Activated CD4-positive, alpha-beta T cell treated with anti-CD3 and anti-CD28 coated beads, Interleukin-2, amount 50 U/mL, for 24 hours (primary cell): ENCODE measurements at regions not wholly inside any gene's neighbourhood (a gene's known extent, or its start where the extent isn't known, plus 50 kb on each side); places are given as distances from the start of the nearest gene placed in this dataset.
A peak's percentile ranks its signal among the peaks of the same experiment; 100 is the strongest.

Experiments used
- DNase-seq, 2 donors: peaks; one replicate each; pipeline ENCODE4 v3.0.0-alpha.2; 2020; ENCODE audit warnings: low read depth in 1 of 2, low spot score in 1 of 2

DNA sequence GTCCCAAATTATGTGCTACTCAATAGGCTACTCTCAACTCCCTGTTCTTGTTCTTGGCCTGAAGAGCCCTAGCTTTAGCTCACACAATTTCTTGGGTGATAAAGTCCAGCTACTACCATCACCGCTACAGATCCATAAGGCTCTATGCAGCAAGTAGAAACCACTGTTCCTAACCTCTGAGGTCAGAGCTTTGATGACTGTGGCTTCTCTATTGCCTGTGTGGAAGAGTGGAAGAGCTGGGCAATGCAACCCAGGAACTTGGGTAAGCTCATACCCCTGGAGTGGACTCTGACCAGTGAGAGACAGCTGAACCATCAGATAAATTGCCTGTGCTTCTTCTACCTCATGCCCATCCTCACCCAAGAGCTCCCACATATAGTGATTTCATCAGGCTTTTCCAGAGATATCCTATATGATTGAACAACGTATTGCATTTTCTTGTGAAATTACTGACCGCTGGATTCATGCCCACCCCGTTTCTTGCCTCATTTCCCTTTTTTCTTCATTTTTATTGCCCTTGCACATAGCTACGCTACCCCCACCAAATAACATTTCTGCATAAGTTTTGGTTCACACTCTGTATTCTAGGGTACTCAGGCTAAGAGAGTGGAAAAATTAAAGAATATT is 172.3 kb upstream of the MBNL1 start:
- DNase-seq = no peak

DNA sequence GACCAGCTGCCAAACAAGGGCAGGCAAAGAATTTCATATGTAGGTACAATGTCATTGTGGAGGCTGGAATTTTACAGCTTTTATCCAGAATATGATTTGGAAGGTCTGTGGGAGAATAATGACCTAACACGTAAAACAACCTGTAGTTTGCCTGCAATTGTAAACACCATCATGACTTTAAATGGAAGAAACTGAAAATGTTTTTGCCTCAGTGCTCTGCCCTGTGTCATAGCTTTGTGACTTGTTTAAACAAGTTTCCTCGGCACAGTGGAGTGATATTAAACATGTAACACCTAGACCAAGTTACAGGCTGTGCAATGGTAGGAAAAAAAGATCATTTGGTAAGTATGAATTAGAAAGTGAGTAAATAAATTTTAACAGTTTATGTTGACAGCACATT is 171.6 kb upstream of the MBNL1 start:
- DNase-seq = no peak

GRCh38 chr3:152097770-152098169 is 171.0 kb upstream of the MBNL1 start:
- DNase-seq = no peak

DNA sequence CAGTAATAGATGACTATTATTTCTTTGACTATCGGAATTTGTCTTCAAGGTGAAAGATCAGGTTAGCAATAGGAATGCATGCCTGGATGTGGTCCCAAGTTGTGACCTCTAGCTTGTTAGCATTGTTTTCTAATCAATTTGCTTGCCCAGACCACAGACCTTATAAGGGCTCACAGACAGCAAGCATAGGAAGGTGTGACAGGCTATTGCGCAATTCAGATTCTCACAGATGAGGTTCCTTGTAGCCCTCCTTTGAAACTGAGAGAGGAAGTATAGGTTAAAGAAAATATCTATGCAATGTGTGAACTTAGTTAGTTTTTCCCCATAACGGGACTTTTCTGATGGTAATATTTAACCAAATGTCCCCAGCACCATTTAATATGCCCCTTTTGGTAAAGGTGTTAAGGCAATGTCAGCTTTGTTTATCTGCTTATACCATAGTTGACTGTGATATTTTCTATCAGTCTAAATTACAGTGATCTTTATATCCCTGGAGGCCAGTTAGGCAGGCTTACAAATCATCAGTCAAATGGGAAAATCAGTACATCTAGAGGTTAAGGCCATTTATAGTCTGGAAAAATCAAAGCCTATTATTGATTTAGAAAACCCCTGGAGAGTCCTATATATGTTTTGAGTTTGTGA is 168.1 kb upstream of the MBNL1 start:
- DNase-seq = no peak

DNA sequence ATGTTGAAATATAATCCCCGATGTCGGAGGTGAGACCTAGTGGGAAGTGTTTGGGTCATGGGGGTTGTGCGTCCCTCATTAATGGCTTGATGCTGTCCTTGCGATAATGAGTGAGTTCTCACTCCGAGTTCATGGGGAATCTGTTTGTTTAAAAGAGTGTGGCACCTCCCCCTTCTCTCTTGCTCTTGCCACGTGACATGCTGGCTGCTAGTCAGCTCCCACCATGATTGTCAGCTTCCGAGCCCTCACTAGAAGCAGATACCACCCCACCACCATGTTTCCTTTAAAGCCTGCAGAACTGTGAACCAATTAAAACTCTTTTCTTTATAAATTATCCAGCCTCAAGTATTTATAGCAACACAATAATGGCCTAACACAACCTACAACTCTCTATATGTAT is 166.3 kb upstream of the MBNL1 start:
- no peak for DNase-seq

DNA sequence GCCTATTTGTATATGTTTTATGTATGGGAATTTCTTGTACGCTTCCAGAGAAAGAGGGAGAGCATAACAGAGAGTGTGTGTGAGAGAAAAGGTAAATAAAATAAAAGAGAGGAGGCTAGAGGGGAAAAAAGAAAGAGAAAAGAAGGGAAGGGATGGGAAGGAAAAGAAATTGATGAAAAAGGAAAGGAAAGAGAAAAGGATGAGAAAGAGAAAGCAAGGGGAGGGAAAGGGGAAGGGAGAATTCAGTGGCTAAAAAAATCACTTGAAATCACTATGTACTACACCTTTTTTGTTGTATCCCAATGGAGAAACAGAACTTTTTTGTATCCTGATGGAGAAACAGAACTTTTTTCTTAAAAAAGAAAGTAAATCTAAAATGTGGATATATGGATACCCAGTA is 165.5 kb upstream of the MBNL1 start:
- DNase-seq = no peak

DNA sequence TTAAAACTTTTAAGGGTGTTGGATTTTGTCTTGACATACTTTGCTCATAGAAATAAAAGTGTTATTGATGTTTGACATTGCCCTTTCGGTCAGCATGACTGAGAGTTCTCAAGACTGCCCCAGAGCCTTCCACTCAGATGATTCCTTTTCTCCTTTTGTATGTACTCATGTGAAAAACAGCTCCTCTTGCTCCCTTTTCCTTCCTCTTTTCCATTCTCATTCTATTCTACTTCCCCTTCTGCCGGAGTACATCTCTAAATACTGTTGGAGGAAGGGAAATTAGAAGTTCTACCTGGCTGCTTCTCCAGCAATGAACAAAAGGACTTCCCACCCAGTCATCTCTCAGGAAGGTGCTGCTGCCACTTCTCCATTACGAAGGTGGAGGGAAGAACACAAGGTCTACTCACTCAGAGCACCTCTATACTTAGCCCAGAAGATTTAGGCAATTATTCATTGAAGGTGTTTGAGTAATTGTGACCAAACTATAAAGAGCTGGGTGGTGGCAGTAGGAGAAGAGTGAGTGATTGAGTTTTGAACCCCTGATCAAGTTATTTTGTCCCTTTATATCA is 163.8 kb upstream of the MBNL1 start:
- no peak for DNase-seq

DNA sequence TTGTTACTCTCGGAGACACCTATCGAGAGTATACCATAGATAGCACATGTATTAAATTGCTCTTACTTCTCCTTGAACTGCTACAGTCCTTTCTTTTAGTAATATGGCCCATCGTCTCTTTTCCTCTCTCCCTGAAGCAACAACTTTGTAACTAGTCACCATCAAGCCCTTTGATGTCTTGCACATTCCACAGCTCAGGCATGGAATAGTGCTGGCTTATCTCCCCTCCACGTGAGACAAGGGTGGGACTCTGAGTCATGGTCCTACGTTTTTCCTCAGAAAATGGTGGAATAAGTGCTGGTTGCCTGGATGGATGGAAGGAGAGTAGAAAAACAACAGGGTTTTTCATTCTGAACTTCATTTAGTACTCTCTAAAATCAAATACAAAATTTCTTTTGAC is 163.3 kb upstream of the MBNL1 start:
- no peak for DNase-seq

GRCh38 chr3:152109038-152109437 is 159.7 kb upstream of the MBNL1 start:
- no peak for DNase-seq

GRCh38 chr3:152113413-152113812 is 155.3 kb upstream of the MBNL1 start:
- no peak for DNase-seq

DNA sequence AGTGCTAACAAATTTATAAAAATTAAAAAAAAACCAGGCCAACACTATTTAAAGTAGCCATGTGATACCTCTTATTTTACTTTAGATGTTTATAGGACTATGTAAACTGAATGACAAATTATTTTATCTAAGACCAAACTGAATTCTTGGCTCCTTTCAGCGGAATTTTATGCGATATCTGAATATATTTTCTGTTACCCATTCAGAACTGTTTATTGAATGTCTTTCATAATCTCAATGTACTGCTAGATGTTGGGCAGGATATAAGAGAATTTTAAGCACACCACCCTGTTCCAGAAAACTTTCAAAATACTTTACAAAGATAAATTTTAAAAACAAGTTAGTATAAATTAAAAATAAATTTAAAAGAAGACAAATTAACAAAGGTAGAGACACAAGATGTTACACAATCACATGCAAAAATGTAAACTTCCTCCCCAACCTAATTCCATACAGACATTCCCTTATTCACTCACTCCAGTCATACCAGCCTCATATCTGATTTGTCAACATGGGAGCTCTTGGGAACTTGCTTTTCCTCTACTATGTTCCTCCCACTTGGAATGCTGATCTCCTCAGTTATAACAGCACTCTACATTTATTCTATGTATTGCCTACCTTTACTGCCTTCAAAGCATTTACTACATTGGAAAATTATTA is 154.6 kb upstream of the MBNL1 start:
- no peak for DNase-seq

GRCh38 chr3:152120601-152121269 is 148.0 kb upstream of the MBNL1 start:
- DNase-seq = no peak

GRCh38 chr3:152121270-152121636 is 147.5 kb upstream of the MBNL1 start:
- DNase-seq = no peak

GRCh38 chr3:152122851-152123250 is 145.9 kb upstream of the MBNL1 start:
- no peak for DNase-seq

GRCh38 chr3:152123457-152123856 is 145.3 kb upstream of the MBNL1 start:
- no peak for DNase-seq

GRCh38 chr3:152126260-152126659 is 142.5 kb upstream of the MBNL1 start:
- no peak for DNase-seq

- DNase-seq = peak in 1 of 2 donors; percentile 41
These were observed 141.7 kb upstream of the MBNL1 start for GRCh38 chr3:152127058-152127457.

DNA sequence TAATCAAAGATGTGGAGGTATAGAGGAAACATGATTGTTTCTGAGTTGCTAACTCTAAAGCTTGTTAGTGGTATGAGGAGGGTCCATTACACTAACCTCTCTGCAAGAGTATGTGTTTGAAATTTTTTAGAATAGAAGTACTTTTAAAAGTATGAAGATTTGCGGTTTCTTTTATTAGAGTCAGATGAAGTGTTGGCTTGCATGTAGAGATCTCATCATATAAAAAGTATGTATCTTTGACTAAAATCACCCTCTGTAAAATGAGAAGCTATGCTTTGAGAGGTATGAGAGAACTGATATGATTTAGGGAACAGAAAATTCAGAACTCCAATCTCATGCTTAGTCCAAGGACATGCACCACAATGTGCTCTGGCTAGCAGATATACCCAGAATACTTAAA is 140.4 kb upstream of the MBNL1 start:
- no peak for DNase-seq

- DNase-seq = no peak
These were observed 129.1 kb upstream of the MBNL1 start for GRCh38 chr3:152139651-152140050.

DNA sequence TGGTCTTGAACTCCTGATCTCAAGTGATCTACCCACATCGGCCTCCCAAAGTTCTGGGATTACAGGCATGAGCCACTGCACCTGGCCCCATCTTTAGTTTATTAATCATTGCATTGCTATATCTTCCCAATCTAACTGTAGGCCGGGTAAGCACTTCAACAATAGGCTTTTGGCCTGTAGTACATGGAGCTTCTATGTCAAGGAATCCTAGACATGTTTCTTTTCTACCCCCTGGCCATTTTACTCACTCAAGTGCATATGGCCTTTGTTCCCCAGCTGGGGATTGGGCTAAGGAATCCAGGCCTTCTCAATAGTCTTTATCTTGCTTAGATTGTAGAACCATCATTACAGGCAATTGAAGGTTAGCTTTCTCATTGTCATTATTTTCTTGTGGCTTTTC is 122.3 kb upstream of the MBNL1 start:
- DNase-seq = no peak

DNA sequence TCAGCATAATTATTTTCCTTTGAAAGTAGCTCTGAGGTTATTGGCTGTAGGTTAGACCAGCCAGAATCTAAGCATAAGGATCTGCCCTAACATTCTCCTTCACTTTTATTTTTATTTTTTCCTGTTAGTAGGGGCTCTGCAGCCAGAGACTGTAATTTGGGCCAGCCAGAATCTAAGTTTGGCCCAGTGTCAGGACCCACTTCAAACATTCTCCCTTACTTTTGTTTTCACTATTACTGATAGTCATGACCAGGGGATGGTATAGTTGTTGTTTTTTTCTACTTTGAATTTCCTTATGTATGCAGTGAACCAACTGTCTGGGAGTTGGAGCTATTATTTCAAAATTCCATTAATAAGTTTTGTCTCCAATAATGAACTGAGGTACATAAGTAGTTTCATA is 121.0 kb upstream of the MBNL1 start:
- no peak for DNase-seq

DNA sequence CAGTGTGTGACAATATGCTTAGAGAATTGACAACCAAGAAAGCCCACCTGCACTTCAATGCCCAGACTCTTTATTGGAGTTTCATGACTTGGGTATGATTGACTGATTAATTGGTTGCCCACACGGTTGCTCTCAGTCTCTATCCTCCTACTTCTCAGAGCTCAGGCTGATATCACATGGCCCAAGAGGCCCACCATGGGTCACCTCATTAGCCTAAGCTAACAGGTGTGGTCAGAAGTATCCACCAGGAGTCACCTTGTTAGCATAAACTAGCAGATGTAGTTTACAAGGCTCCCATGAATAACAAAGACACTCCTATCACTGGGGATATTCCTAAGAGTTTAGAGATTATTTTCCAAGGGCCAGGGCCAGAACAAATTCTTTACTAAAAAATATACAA is 120.2 kb upstream of the MBNL1 start:
- DNase-seq = no peak
